Skin epidermis (tissue), 12 donors: ENCODE measurements at regions not wholly inside any gene's neighbourhood (a gene's known extent, or its start where the extent isn't known, plus 50 kb on each side); places are given as distances from the start of the nearest gene placed in this dataset.

Experiments
- H3K27ac ChIP-seq, 21 experiments: fragments of 200-600 bp; sonication (generic) in 11 of 21; one replicate each; pipeline ENCODE4 v1.5.0; 2020; ENCODE audit warnings: mild to moderate bottlenecking in 3 of 21, inconsistent platforms in 2 of 21, moderate library complexity in 2 of 21
- H3K4me3 ChIP-seq, 7 experiments: fragments of 200-600 bp; sonication (generic) in 2 of 7; one replicate each; pipeline ENCODE4 v1.5.0; 2020; ENCODE audit warnings: inconsistent platforms in 2 of 7, mild to moderate bottlenecking in 2 of 7, moderate library complexity in 1 of 7

GRCh38 chr15:95944661-95945255 lies 385.7 kb upstream of the NR2F2 start:
- H3K27ac ChIP-seq = no peak overlapping the region

GRCh38 chr15:95946241-95946640 lies 384.3 kb upstream of the NR2F2 start:
- Histone ChIP-seq H3K4me3 (no peak overlapping the region), H3K27ac (no peak overlapping the region)

More at GRCh38 chr15:95944661-95945255, 385.7 kb upstream of the NR2F2 start:
- no peak overlapping the region for H3K4me3 ChIP-seq

GRCh38 chr15:95946926-95947325 lies 383.6 kb upstream of the NR2F2 start:
- no peak overlapping the region for H3K4me3 ChIP-seq
- H3K27ac ChIP-seq = no peak overlapping the region

DNA sequence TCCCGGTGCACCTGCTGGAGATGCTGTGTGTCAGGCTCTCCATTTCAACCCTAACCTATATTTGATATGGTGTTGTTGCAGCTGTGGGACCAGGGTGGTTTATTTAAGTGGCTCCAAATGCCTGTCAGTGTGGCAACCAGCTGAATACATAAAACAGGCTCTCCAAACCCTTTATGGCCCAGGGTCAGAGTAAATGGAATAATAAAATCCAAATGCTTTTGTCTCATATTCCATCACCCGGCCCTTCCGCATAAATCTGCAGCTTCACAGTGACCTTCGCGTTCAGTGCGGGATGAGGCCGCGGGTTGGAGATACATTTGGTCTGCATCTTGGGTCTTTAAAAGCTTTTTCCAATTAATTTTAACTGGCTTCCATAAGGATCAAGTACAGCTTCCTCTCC lies 382.1 kb upstream of the NR2F2 start:
- Histone ChIP-seq H3K4me3 (no peak overlapping the region), H3K27ac (no peak overlapping the region)

- Histone ChIP-seq H3K4me3 (no peak overlapping the region), H3K27ac (no peak overlapping the region)
Measured at GRCh38 chr15:95953032-95953431, 377.5 kb upstream of the NR2F2 start.

GRCh38 chr15:95957861-95958260 lies 372.6 kb upstream of the NR2F2 start:
- H3K4me3 ChIP-seq = no peak overlapping the region
- no peak overlapping the region for H3K27ac ChIP-seq

- no peak overlapping the region for H3K27ac ChIP-seq
Measured at GRCh38 chr15:95958382-95958781, 372.1 kb upstream of the NR2F2 start.

DNA sequence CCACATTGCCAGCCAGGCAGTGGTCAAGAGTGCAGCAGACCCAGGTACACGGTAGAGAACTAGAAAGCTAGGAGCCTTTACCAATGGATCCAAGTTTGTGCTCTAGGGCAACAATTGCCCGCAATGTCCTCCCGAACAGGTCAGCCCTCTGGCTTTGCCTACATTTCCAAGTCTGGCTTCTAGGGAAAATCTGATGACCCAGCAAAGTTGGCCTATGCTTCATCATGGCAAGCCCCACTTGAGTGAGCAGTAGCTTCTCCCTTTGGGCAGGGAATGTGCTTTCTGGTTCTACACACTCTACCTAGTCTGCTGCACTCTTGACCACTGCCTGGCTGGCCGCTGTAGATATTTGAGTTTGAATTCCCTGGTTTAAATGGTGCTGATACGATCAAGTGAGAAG lies 361.6 kb upstream of the NR2F2 start:
- Histone ChIP-seq H3K27ac (no peak overlapping the region), H3K4me3 (no peak overlapping the region)

More at GRCh38 chr15:95958382-95958781, 372.1 kb upstream of the NR2F2 start:
- no peak overlapping the region for H3K4me3 ChIP-seq

- Histone ChIP-seq H3K27ac (no peak overlapping the region), H3K4me3 (no peak overlapping the region)
Measured at GRCh38 chr15:95970326-95970725, 360.2 kb upstream of the NR2F2 start.

GRCh38 chr15:95972041-95972553 lies 358.4 kb upstream of the NR2F2 start:
- H3K27ac ChIP-seq = no peak overlapping the region
- no peak overlapping the region for H3K4me3 ChIP-seq

DNA sequence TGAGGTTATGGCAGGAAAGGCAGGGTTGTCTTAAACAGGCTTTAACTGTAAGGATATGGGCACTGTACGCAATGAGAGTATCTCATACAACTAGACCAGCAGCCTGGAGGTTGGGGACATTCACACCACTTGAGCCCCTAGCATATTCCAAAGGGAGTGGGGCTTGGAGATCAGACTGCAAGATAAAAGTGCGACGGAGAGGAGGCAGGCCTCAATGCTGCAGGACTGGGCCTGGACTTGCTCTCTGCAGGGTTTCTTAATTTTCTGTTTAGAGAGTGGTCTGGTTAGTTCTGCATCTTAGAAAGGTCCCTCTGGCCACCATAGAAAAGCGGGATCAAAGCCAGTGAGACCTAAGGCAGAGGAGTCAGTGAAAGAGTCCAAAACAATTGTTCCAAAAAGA lies 357.7 kb upstream of the NR2F2 start:
- no peak overlapping the region for H3K27ac ChIP-seq
- H3K4me3 ChIP-seq = no peak overlapping the region

GRCh38 chr15:95973566-95974256 lies 356.8 kb upstream of the NR2F2 start:
- H3K4me3 ChIP-seq = no peak overlapping the region

GRCh38 chr15:95975212-95975611 lies 355.3 kb upstream of the NR2F2 start:
- Histone ChIP-seq H3K27ac (no peak overlapping the region), H3K4me3 (no peak overlapping the region)

More at GRCh38 chr15:95973566-95974256, 356.8 kb upstream of the NR2F2 start:
- no peak overlapping the region for H3K27ac ChIP-seq

DNA sequence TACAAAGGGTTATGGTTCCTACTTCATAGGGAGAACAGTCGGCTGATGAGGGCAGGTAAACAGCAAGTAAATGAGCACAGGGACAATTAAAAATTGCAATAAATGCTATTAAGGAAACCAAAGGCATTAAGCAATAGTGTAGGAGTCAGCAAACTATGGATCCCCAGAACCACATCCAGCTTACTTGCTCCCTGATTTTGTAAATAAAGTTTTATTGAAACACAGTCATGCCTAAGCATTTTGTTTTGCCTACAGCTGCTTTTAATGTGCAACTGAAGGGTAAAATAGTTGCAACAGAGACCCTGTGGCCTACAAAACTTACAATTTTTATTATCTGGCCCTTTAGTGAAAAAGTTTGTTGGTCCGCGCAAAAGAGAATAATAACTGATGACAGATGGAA lies 351.2 kb upstream of the NR2F2 start:
- H3K27ac ChIP-seq = no peak overlapping the region
- no peak overlapping the region for H3K4me3 ChIP-seq

- Histone ChIP-seq H3K4me3 (no peak overlapping the region), H3K27ac (no peak overlapping the region)
Measured at GRCh38 chr15:95981209-95981608, 349.3 kb upstream of the NR2F2 start.

DNA sequence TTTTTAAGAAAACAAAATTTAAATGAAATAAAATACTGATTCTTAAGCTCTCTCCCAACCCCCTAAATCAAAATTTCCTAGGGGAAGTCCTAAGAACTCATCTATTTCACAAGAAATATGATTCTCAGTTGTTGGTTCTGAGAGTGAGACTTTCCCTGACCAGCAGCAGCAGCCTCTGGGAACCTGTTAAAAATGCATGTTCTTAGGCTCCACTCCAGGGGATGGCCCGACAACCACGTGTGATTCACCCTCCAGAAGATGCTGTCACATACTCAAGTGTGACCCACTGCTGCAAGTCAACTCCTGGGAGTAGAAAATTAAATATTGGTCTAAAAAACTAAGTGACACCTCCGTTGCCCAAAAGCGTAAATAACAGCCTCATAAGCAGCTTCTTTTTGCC lies 343.2 kb upstream of the NR2F2 start:
- no peak overlapping the region for H3K27ac ChIP-seq

DNA sequence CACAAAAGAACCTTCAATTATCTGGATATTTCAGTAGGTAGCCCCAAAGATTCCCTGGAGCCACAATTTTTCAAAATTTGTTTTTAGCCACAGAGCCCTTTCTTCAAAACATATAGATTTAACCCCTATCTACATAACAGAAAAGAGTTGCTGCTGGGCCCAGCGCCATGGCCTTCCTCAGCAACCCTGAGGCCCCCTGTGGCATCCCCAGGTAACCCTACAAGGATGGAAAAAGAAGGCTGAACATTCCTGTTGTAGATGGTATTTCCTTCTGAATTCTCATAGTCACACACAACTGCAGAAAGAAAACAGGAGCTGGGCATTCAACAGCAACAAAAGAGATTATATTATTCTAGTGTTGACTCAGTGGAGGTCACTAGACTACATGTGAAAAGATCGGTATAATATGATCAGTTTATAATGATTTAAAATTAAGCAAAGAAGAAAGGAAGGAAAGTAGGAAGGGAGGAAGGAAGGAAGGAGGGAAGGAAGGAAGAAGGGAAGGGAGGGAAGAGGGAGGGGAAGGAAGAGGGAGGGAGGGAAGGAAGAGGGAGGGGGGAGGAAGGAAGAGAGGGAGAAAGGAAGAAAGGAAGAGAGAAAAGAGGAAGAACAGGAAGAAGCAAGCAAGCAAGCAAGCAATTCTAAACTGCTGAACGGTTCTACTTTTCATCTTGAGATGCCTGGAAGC lies 342.5 kb upstream of the NR2F2 start:
- H3K4me3 ChIP-seq = no peak overlapping the region
- no peak overlapping the region for H3K27ac ChIP-seq

More for the DNA sequence above, 343.2 kb upstream of the NR2F2 start:
- H3K4me3 ChIP-seq = no peak overlapping the region

GRCh38 chr15:95988574-95988887 lies 342.0 kb upstream of the NR2F2 start:
- no peak overlapping the region for H3K27ac ChIP-seq
- no peak overlapping the region for H3K4me3 ChIP-seq

GRCh38 chr15:95989392-95989791 lies 341.1 kb upstream of the NR2F2 start:
- H3K27ac ChIP-seq = no peak overlapping the region
- H3K4me3 ChIP-seq = no peak overlapping the region

DNA sequence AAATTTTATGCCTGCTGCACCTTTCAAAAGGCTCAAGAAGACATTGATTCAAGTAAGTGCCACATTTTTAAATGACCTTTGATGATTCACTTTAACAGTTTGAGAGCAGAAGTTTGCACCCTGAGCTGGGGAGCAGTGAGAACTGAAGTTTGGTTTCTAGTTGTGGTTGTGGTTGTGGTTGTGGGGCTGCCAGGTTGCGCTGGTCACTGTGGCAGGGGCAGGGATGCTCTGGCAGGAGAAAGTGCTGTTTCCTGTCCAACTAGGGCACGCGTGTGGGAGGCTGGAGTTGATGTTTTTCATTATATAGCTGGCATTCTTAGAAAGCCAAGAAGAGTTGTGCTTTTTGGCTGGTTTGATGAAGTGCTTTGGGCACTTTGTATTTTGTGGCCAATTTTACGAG lies 339.7 kb upstream of the NR2F2 start:
- H3K4me3 ChIP-seq = no peak overlapping the region
- H3K27ac ChIP-seq = no peak overlapping the region

GRCh38 chr15:95994418-95994817 lies 336.1 kb upstream of the NR2F2 start:
- Histone ChIP-seq H3K4me3 (no peak overlapping the region), H3K27ac (no peak overlapping the region)
